ENCODE measurements at regions not wholly inside any gene's neighbourhood (a gene's known extent, or its start where the extent isn't known, plus 50 kb on each side); places are given as distances from the start of the nearest gene placed in this dataset.
"Not testable (repeated sequence)": the region's sequence is repeated elsewhere in the genome, so short reads cannot be mapped to it uniquely, and the experiment has no call there.

DNA sequence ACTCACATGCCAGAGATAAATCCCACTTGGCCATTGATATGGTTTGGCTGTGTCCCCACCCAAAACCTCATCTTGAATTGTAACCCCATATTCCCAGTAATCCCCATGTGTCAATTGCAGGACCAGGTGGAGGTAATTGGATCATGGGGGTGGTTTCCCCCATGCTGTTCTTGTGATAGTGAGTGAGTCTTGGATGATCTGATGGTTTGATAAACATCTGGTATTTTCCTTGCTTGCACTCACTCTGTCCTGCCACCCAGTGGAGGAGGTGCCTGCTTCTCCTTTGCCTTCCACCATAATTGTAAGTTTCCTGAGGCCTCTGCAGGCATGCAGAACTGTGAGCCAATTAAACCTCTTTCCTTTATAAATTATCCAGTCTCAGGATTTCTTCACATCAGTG lies 50.4 kb upstream of the B3GAT2 start:
- DNase-seq (ENCODE audit: low spot score): not testable (repeated sequence)

DNA sequence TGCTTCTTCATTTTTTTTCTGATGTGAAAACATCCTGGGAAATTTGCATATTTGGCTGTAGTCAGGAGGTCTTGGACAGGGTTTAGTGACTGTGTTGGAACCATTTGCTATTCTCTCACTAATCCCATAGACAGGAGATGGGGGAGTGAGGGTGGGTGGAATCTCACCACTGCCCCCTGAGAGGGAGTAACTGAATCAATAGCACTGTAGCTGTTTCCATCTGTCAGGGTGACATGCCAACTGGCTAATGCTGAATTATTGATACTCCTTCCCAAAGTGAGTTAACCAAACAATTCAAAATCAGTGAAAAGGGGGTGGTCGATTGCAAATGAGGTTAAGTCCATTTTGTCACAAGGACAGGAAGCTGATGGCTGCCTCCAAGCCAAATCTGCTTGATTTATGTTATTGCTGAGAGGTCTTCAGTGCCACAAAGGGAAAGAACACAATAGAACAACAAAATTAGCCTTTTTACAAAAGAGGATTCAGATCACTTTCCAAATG lies 55.1 kb upstream of the B3GAT2 start:
- no peak for DNase-seq (ENCODE audit: low spot score)

DNA sequence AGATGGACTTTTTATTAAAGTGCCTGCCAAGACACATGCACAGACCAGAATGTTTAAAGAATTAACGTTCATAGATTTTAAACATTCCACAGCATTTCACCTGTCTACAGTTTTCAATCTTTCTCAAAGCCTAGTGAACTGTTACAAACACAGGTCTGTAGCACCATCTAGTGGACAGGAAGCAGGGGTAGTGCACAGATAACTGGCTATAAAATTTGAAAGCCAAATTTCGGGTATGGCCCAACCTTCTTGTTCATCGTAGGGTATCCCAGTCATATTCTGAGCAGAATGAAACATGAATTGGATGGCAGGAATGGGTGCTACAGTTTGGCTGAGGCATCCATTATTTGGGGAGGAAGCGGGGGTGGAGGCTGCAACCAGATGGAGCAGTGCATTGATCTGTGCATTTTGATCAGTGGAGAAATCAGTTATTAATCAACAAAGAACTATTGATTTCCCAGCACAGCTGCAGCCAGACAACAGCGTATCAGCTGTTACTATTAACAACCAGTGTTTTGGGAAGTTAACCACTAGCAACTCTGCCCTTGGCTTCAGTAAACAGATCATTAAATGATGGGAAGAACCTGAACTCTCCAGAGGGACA lies 56.1 kb upstream of the B3GAT2 start:
- DNase-seq (ENCODE audit: low spot score): peak; percentile 74

DNA sequence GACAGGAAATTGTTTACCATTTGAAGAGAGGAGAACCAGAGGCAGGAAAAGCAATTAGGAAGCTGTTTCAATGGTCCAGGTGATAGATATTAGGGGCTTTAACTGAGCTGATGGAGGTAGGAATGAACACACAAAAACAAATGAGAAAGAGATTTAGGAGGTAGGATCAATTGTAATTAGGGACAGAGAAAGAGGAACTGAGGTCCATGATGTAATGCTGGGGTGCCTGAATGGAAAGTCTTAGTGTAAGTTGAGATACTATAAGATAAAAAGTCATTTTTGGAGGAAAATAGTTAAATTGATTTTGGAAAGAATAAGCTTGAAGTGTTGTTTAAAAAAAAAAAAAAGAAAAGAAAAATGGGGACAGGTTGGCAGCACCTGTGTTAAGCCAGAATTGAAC lies 58.5 kb upstream of the B3GAT2 start:
- DNase-seq (ENCODE audit: low spot score): no peak

DNA sequence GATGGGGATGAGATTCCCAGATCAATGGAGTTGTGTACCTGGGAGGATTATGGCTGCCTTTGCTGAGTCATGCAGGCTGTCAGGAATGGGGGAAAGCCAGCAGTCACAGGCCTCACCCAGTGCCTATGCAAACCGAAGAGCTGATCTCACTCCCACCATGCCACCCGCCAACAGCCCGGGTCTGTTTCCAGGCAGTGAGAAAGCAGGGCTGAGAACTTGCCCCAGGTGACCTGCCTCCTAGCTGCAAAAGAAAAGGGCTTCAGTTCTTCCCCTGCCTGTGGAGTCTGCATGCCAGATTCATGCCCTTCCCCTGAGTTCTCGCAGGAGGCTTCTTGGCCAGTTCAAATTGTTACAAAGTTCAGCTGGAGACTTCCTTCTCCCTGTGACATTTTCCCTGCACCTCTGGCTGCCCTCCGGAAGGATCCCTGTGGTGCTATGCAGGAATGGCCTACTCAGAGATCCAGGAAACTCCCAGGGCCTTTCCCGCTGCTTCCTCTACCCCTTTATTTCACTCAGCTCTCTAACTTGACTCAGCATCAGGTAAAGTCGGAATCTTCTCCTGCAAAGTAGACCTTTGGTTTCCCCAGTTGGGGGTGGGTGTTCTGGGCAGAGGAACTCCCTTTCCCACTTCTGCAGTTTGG lies 71.5 kb upstream of the B3GAT2 start:
- DNase-seq (ENCODE audit: low spot score): no peak

DNA sequence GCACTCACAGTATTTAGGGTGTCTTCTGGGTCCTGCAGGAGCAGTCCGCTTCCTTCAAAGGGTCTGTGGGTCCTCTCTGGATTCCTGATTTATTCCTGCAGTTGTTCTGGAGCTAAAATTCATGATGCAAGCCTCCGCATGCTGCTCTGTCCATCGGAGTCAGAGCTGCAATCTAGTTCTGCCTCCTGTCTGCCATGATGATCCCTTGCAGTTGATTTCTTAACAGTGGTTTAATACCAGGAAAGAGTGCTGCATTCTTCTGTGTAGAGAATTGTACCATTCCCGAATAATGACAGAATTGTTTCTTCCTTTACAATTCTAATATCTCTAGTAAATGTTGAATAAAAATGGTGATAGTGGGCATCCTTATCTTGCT lies 72.0 kb upstream of the B3GAT2 start:
- no peak for DNase-seq (ENCODE audit: low spot score)

DNA sequence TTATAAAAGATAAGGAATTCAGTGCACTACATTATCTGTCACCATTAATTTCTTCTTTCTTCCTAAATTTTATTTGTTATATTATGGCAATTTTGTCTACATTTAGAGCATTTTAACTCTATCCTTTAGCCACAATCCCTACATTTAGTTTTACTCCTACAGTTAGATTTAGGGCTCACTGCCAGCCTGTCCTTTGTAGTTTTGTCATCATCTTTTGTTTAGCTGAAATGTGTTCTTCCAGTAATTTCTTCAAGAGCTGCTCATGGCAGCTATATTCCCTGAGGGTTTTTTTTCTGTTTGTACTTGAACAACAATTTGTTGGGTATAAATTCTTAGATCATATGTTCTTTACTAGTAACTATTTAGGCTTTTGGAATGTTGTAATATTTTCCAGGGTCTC lies 72.7 kb upstream of the B3GAT2 start:
- no peak for DNase-seq (ENCODE audit: low spot score)

DNA sequence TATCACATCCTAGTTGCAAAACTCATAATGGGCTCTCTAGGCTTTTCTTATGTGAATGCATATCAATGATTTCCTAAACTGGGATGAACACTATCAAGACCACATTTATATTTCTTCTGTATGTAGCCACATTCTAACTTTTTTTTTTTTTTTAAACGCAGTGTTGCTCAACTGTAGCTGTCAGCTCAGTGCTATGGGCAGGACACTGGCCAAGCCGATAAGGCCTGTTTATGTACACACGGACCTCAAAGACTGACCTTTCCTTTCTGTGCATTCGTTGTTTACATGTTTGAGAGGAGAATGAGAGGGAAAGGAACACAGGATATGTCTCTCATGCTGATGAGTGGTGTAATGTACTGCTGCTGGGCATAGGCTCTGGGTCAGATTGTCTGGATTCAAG lies 75.1 kb upstream of the B3GAT2 start:
- DNase-seq (ENCODE audit: low spot score): no peak

DNA sequence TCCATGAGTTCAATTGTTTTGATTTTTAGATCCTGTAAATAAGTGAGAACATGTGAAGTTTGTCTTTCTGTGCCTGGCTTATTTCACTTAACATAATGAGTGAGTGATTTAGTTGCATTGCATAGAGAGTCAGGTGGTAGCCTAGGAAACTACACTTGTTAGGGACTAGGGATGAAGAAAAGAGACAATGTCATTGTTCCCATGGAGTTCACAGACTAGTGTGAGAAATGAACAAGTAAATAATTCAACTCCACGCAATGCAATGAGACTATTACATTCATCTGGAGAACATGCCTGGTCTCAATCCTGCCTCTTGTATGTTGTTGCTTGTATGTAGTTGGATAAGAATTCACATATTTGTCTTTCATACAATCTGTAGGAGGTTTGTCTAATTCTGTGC lies 76.3 kb upstream of the B3GAT2 start:
- no peak for DNase-seq (ENCODE audit: low spot score)

DNA sequence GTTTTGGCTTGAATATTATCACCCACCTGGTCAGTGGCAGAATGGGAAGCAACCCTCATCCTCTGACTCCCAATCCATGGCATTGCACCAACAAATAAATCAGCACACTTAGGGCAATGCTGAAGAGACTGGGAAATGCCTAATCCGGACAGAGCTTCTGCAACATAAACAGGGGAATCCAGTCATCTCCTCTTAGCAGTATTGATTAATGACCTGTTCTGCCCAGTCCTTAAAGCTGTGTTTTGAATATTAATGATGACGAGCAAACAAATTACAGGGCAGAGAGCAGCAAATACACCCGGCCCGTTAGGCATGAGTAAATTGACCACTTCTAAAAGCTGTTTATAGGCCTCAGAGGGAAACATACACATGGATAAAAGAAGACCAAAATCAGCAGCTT lies 77.0 kb upstream of the B3GAT2 start:
- no peak for DNase-seq (ENCODE audit: low spot score)

DNA sequence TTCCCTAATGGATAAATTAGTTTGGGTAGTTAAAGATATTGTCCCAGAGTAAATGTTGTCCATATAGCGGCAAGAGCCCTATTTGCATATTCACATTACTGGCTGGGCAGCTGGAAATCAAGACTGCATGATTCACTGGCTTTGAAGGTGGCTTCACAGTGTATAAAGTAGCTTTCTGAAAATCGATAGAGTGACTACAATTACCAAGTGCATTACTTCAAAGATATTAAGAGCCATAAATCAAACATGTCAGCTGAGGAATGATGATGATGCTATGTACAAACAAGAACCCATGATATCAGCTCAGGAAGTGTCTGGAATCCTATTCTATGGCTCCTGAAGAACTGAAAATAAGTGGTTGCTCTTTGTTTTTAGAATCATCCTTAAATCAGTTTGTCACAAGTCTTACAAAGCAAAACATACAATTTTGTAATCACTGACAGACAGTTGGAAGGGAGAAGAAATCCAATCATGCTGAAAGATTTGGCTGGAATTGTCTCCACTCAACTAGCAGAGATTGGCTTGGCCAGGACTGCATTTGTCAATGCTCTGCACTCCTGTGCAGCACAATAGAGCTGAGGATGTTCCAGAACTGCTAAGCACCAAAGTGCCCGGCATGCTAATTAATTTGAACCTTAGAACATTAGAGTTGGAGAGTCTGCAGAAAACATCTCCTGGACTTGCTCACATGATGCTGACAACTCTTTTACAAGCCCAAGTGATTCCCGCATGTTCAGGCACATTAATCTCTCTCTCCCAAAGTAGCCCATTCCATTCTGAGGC lies 77.9 kb upstream of the B3GAT2 start:
- no peak for DNase-seq (ENCODE audit: low spot score)

DNA sequence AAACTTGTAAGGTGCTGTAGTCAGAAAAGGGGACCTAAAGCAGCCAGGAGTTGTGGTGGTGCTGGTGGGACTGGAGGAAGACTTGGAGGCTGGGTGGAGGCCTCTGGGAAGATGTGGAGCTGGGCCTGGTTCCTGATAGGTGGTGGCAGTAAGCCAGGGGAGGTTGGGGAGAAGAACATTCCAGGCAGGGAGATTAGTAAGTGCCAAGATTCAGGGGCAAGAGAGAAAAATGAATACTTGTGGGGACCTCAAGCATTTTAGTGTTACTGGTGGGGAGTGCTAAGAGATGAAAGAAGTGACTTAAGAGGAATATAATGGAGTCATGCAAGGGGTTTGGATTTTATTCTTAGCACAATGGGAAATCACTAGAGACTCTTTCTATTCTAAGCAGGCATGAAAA lies 79.0 kb upstream of the B3GAT2 start:
- no peak for DNase-seq (ENCODE audit: low spot score)

DNA sequence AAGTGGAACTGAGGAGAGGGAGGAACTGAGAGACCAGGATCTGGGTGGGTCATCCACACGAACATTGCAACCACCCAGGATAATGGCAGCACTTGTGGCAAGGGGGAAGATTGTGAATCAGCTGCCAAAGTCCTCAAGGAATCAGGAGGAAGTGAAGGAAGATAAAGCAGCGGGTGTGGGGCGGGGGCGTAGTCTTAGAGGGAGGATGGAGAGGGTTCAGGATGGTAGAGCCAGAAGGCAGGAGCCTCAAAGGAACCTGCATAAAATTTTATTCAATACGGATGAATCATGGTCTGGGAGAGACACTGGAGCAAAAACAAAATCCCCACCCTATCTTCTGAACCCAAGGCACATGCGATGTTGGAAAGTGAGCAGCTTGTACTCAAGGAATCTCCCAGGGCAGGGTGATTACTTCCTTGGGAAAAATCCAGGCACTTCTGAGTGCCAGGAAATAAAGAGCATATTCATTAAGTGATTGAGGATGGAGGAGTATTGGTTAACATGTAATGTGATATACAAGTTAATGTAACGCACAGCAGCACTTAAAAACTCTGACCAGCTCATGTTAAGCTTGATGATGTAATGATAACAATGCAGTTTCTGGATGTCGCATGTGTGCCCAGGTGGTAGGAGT lies 82.0 kb upstream of the B3GAT2 start:
- DNase-seq (ENCODE audit: low spot score): no peak

DNA sequence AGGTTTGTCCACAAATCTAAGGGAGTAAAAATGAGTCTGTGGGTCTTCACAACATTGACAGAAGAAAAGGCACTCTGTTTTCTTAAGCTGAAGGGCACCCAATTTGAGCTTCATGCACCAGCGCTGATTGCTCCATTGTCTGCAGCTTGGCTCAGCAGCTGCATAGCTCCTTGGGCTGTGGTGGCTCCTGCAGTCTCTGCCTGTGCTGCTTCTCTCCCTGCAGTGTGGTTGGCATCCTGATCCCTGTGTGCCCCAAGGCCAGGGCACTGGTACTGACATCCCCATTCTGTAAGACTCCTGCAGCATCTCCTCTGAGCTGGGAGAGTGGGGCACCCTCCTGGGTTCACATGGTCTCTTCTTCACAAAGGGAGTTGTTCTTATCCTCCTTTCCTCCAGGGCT lies 83.2 kb upstream of the B3GAT2 start:
- DNase-seq (ENCODE audit: low spot score): no peak

DNA sequence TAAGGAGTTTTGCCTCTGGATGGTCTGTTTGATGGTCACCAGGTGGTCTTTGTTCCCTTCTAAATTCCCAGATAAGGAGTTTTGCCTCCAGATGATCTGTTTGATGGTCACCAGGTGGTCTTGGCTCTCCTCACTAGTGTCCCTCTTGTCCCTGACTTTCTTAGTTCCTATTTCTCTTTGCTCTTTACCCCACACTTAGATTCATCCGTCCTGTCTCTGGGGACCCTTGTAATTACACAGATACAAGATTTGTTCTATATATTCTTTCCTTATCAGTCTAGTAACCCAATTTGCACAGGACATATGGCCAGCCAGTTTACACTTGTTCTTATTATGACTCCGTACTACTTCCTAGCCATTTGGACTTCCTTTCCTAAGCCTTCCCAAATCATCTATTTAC lies 84.0 kb upstream of the B3GAT2 start:
- DNase-seq (ENCODE audit: low spot score): no peak

DNA sequence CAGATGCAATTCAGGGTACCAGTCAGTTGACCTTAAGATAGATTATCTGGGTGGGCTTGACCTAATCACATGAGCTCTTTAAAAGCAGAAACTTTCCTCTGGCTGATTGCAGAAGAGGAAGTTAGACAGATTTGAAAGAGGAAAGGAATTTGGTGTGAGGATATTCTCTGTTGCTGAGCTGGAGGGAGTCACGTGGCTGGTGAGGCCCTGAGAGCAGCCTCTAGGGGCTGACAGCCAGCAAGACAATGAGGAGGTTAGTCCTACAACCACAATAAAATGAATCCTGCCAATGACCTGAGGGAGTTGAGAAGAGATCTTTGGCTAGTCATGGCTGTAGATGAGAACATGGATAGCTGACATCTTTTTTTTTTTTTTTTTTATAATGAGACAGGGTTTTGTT lies 87.0 kb upstream of the B3GAT2 start:
- peak; percentile 44 for DNase-seq (ENCODE audit: low spot score)

DNA sequence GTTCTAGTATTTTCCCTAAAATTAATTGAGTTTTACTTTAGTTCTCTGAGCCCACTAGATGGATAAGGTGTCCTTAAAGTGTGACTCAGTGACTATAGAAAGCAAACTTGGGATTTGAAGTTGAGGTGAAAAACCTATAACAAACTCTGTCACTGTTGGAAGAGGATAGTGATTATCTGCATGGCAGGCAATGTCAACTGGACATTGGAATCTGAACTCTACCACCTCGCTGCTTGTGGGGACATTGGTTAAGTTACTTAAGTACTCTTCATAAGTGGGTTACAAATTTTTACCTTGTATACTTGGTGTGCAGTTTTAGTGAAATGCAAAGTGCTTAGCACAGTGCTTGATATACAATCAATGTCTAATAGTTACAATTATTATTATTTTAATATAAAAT lies 87.9 kb upstream of the B3GAT2 start:
- DNase-seq (ENCODE audit: low spot score): no peak

DNA sequence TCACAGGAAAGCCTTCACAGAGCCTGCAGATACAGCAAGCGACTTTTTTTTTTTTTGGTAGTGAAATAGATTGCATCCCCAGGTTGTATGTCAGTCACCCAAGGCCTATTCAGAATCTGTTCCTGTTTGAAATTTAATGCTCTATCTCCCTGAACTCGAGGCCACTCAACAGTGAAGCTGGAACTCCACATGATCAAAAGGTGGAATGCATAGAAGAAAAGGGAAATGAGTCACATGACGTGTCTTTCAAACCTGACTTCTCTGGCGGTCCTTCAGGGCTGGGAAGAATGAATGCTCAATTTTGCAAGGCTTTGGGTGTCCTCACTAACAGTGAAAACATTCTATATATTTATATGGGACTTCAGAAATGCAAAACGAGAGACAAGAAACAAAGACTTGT lies 88.4 kb upstream of the B3GAT2 start:
- DNase-seq (ENCODE audit: low spot score): no peak

DNA sequence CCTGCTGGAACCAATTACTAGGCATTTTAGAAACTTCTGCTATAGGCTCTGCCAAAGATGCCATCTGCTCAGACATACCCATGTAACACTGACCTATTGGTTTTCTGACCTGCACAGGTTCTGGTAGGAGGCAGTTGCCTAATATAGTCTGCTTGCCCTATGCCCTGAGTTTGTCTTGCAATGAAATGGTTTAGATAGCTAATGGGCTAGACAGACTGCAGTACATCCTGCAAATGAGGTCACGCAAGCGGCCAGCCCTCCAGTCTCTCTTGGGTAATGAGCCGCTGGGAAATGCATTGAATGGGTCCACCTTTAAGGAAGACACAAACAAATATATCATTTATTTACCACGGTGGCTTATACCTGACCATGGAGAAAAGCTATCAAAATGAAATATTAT lies 90.6 kb upstream of the B3GAT2 start:
- DNase-seq (ENCODE audit: low spot score): no peak

DNA sequence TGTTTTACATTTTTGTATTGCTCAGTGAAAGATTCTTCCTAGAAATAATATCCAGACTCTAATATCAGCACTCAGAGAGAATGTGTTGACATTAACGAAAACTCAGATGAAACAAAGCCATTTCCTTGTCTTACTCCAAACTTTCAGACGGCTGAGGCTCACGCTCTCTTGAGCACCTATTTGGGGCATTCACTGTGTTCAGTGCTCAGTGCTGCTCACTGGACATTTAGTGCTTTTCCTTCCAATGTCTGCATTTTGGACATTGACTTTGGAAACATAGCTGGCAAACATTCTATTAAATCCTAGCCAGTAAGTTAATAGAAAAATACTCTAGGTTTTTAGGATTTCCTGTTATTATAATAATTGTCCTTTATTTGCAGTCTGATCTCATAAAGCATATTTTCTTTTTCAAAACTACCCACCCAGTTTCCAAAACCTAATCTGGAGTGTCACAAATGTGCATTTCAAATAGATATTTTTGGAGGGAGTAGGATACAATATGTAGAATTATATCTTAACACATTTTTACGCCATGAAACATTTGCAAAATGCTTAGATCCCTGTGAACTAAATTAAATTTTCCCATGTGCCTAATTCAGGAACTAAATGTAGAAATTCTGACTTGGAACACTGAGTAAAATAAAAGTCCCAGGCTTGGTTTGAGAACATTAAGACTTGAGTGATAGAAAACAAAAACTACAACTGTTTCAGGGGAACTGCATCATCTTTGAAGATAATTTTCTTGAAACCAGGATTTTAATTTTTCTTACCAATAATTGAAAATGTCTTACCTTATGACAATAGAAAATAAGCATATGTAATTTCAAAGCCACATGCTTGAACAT lies 91.7 kb upstream of the B3GAT2 start:
- DNase-seq (ENCODE audit: low spot score): no peak

DNA sequence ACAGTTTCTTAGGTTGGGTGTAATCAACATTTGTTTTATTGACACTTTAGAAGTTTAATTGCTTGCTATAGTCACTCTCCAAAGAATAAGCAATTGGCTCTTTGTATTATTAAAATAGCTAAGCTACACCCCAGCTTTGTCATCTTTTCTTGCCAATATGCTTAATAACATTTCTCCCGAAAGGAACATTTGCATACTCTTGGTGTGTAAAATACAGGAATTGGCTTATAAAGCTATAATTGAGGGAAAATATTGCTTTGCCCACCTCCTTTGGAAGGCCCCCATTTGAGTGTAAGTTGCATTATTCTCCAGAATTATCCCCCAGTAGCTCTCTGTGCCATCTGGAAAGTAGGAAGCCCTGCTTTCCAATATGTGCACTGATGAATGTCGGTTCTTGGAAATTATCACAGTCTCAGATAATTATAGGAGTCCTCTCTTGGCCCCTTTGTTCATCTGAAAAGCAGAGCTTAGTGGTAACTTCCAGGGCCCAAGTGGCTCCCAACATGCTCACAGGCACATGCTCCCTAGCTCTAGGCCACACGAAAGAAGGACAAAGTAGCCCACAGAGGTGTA lies 92.4 kb upstream of the B3GAT2 start:
- DNase-seq (ENCODE audit: low spot score): no peak

DNA sequence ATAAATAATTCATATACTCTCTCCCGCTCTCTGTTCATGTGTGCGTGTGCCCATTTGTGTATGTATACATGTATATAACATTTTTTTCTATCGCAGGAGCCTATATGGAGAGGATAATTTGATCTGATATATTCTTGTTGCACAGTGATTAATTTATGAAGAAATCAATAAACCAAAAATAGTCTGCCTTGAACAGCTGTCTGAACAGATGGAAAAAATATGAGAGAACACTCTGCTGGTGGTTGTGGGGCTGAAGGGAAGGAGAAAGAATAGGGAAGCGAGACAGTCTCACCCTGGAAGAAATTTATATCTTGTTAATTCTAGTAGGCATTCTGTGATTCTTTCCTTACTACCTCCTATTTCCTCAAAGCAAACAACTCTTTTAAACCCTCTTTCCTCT lies 96.6 kb upstream of the B3GAT2 start:
- no peak for DNase-seq (ENCODE audit: low spot score)

Data from RKO (cell line).